Sigmoid colon (tissue), 4 donors: ENCODE measurements at regions not wholly inside any gene's neighbourhood (a gene's known extent, or its start where the extent isn't known, plus 50 kb on each side); places are given as distances from the start of the nearest gene placed in this dataset.

Experiments
- CTCF ChIP-seq, 4 experiments: fragments of 450-650 bp in 3 of 4; fragments of 200-600 bp in 1 of 4; IDR thresholded peaks; one replicate each; pipeline ENCODE4 v1.5.1; 2016 to 2019; ENCODE audit warnings: antibody characterized with exemption in 4 of 4, mild to moderate bottlenecking in 3 of 4, moderate library complexity in 2 of 4
- EP300 ChIP-seq, 4 donors: sonication (generic); formaldehyde crosslinking; IDR thresholded peaks; one replicate each; pipeline ENCODE4 v1.6.1; 2017; ENCODE audit warnings: antibody characterized with exemption in 4 of 4
- POLR2A ChIP-seq, 2 donors: fragments of 450-650 bp; IDR thresholded peaks; one replicate each; pipeline ENCODE4 v1.6.1; 2016; ENCODE audit warnings: antibody characterized with exemption in 2 of 2, mild to moderate bottlenecking in 2 of 2, moderate library complexity in 2 of 2
- POLR2AphosphoS5 ChIP-seq, 4 donors: sonication (generic); formaldehyde crosslinking; IDR thresholded peaks; one replicate each; pipeline ENCODE4 v1.6.1; 2017; ENCODE audit warnings: antibody characterized with exemption in 4 of 4

- TF ChIP-seq POLR2AphosphoS5 (IDR thresholded peaks at IDR 0.05) (no peak), CTCF (IDR thresholded peaks at IDR 0.05) (no peak), POLR2A (IDR thresholded peaks at IDR 0.05) (no peak), EP300 (IDR thresholded peaks at IDR 0.05) (no peak)
Observed at GRCh38 chr17:21510686-21511362, 134.7 kb downstream of the KCNJ12 start.
